Small intestine (tissue), 7 donors: ENCODE measurements at regions not wholly inside any gene's neighbourhood (a gene's known extent, or its start where the extent isn't known, plus 50 kb on each side); places are given as distances from the start of the nearest gene placed in this dataset.

Source experiments
- DNase-seq, 2 donors: peaks; one replicate each; pipeline versions ENCODE4 v3.0.0 to v3.0.0-alpha.2; 2013
- FAIRE-seq: peaks from 2 replicates; lab custom pipeline; 2012; peaks lifted over from hg19 to GRCh38; lab: Jason Lieb, UNC
- H3K27ac ChIP-seq, 3 donors: one replicate each; pipeline ENCODE4 v1.5.1; 2013; ENCODE audit warnings: low read length in 2 of 3, mild to moderate bottlenecking in 2 of 3, control low read depth in 1 of 3, inconsistent platforms in 1 of 3, low read depth in 1 of 3, moderate library complexity in 1 of 3
- H3K27me3 ChIP-seq, 3 donors: one replicate each; pipeline ENCODE4 v1.6.1; 2013; ENCODE audit warnings: low read length in 3 of 3, inconsistent platforms in 1 of 3; ENCODE audit not compliant: control insufficient read depth in 3 of 3, insufficient read depth in 3 of 3
- H3K36me3 ChIP-seq, 3 donors: one replicate each; pipeline ENCODE4 v1.6.1; 2013; ENCODE audit warnings: low read length in 3 of 3, inconsistent platforms in 1 of 3, low read depth in 1 of 3, mild to moderate bottlenecking in 1 of 3, moderate library complexity in 1 of 3; ENCODE audit not compliant: control insufficient read depth in 3 of 3, insufficient read depth in 2 of 3
- H3K4me1 ChIP-seq, 3 donors: one replicate each; pipeline ENCODE4 v1.6.1; 2013; ENCODE audit warnings: low read length in 2 of 3, inconsistent platforms in 1 of 3, low read depth in 1 of 3, mild to moderate bottlenecking in 1 of 3, moderate library complexity in 1 of 3; ENCODE audit not compliant: control insufficient read depth in 3 of 3, insufficient read depth in 2 of 3
- H3K4me3 ChIP-seq, 3 donors: one replicate each; pipeline ENCODE4 v1.5.1; 2013; ENCODE audit warnings: low read length in 3 of 3, control low read depth in 1 of 3, inconsistent platforms in 1 of 3, low read depth in 1 of 3, mild to moderate bottlenecking in 1 of 3, moderate library complexity in 1 of 3
- H3K9me3 ChIP-seq, 2 donors: one replicate each; pipeline ENCODE4 v1.6.1; 2013; ENCODE audit warnings: low read depth in 1 of 2, low read length in 1 of 2; ENCODE audit not compliant: control insufficient read depth in 2 of 2, insufficient read depth in 1 of 2
- WGBS, 3 donors: extraction: QIAGEN DNeasy Blood & Tissue Kit; methylation state at CpG; one replicate each; pipeline ENCODE4 v1.1.7; 2013; 5-methylcytosine and 5-hydroxymethylcytosine counted together
- donor health status: healthy with polysubstance abuse.
- donor health status: control.
- donor health status: control.
- donor health status: Bipolar disorder and iron deficiency.
- donor health status: healthy.

DNA sequence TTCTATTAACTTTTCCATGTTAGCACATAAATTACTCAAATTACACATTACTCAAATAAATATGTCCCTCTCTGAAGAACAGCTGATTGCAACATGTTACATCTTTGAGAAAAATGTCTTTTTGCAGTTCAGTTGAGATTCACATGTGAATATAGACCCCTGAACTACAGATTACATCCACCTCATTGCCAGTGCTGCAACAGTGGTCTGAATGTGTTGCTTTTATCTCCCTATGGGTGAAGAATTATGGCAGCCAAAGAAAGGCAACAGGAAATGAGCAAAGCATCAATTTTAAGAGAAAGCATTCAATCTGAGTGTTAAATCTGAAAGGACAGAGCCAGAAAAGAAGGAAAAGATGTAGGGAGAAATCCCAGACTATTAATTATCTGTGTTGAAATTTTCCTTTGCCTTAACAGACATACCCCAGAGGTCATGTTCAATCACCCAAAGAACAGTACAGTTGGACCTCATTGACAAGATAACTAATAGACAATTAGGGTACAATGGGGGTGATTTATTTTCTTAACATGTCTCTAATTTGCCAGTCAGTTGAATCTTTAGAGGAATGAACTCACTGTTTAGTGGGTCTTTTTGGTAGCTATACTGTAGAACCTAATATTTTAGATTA, 620.2 kb downstream of the CPS1 start:
- no peaks in the 10 kb centered on the region for H3K27me3 ChIP-seq
- no peak overlapping the region for H3K27ac ChIP-seq
- no peaks in the 10 kb centered on the region for H3K4me1 ChIP-seq
- H3K9me3 ChIP-seq = no peaks in the 10 kb centered on the region
- FAIRE-seq = no peak
- no peak overlapping the region for H3K4me3 ChIP-seq
- H3K36me3 ChIP-seq = no peaks in the 10 kb centered on the region
- DNase-seq = no peak

DNA sequence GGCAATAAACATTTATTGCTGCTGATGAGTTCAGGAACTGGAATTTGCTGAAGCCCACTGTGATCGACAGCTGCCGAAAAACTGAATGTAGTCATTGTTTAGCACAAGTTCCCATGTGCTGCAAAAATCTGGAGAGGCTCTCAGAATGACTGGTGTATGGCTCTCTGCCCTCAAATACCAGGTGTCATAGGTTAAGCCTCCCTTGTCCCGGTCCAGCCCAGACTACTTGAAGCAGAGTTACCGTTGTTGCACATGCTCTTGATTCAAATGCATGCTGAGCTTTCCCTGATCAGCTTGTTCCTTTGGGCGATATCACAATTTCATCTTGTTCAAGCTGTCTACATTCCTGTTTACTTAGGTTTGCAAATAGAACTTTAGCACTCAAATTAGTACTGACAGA, 625.2 kb downstream of the CPS1 start:
- FAIRE-seq = no peak
- H3K4me3 ChIP-seq = no peak overlapping the region
- 7 to 40% (median 13%) methylated on average over 5 of the region's 5 CpGs for WGBS, 3 donors
- no peaks in the 10 kb centered on the region for H3K27me3 ChIP-seq
- peak; percentile 4 to 23 for DNase-seq
- H3K9me3 ChIP-seq = no peaks in the 10 kb centered on the region
- no peaks in the 10 kb centered on the region for H3K36me3 ChIP-seq
- H3K27ac ChIP-seq = no peak overlapping the region
- no peaks in the 10 kb centered on the region for H3K4me1 ChIP-seq

DNA sequence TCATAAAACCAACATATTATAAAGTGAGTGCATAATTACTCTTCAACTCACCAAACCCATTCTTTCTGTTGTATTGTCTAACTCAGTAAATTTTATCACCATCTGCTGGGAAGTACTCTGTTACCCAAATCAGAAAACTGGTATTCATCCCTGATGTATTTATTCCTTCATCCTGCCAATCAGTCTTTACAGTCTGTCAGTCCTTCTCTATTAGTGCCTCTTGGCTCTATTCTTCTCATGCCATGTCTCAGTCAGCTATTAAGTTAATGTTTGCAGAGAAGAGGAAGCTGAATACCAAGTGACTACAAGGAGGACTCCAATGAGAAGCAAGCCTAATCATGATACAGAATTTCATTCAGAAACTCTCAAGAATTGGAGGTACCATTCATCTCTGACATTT, 631.2 kb downstream of the CPS1 start:
- Histone ChIP-seq H3K36me3 (no peaks in the 10 kb centered on the region), H3K4me3 (no peak overlapping the region), H3K27me3 (no peaks in the 10 kb centered on the region), H3K4me1 (no peaks in the 10 kb centered on the region), H3K9me3 (no peaks in the 10 kb centered on the region), H3K27ac (no peak overlapping the region)
- DNase-seq = no peak
- no peak for FAIRE-seq

DNA sequence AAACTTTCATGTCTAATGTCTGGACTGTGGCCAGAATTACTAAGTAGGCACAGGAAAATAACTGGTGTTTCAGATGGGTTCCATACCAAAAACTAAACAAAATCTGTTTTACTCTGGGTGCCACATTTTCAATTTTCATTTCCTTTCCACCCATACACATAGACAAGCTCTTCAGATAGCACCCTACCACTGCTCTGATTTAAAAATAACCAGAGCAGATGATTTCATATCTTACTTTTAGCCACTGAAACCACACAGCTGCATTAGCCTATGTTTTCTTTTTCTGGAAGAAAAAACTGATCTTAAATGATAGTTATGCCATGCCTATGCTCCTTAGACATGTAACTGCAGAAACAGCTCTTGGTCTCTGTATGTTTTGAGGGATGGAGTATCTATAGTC, 647.6 kb downstream of the CPS1 start:
- H3K9me3 ChIP-seq = no peaks in the 10 kb centered on the region
- H3K27ac ChIP-seq = no peak overlapping the region
- no peak overlapping the region for H3K4me3 ChIP-seq
- H3K4me1 ChIP-seq = no peaks in the 10 kb centered on the region
- H3K27me3 ChIP-seq = no peaks in the 10 kb centered on the region
- no peaks in the 10 kb centered on the region for H3K36me3 ChIP-seq
- no peak for FAIRE-seq
- DNase-seq = no peak

DNA sequence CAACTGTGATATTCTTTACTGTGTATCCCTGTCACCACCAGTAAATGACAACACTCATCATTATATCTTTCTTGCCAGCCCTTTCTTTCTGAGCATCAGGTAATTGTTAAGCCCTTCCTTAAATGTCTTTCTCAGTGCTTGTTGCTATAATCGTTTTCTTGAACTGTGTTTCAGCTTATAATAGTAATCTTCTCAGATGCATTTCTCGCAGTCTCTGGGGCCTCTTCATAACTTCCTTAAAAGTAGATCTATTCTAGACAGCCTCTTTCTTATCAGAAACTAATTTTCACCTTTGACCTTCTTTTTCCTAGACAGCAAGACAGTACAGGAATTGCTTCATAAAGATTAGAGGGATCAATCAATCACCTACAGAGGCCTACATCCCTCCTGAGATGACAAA, 648.1 kb downstream of the CPS1 start:
- no peak for DNase-seq
- no peak for FAIRE-seq
- 36 to 70% (median 42%) methylated on average over 2 of the region's 2 CpGs for WGBS, 3 donors
- Histone ChIP-seq H3K9me3 (no peaks in the 10 kb centered on the region), H3K27ac (no peak overlapping the region), H3K4me3 (no peak overlapping the region), H3K27me3 (no peaks in the 10 kb centered on the region), H3K4me1 (no peaks in the 10 kb centered on the region), H3K36me3 (no peaks in the 10 kb centered on the region)

DNA sequence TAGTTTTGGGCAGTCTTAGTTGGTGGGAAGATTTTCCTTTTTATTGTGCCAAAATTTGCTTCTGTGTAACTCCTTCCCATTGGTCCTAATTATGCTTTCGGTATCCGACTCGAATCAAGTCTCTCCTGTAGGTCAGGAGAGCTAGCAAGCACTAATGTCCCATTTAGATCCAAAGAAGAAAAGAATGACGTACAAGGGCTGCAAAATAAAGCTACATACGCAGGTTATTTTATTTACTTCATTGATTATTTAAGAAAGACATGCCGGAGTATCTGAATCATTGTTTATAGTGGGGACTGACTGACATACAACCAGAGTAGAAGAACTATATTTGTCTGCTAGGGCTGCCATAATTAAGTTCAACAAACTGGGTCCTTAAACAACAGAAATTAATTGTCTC, 648.5 kb downstream of the CPS1 start:
- Histone ChIP-seq H3K4me3 (no peak overlapping the region), H3K36me3 (no peaks in the 10 kb centered on the region), H3K9me3 (no peaks in the 10 kb centered on the region), H3K4me1 (no peaks in the 10 kb centered on the region), H3K27ac (no peak overlapping the region), H3K27me3 (no peaks in the 10 kb centered on the region)
- DNase-seq = no peak
- WGBS, 3 donors = 73 to 82% (median 78%) methylated on average over 6 of the region's 6 CpGs
- FAIRE-seq = no peak

DNA sequence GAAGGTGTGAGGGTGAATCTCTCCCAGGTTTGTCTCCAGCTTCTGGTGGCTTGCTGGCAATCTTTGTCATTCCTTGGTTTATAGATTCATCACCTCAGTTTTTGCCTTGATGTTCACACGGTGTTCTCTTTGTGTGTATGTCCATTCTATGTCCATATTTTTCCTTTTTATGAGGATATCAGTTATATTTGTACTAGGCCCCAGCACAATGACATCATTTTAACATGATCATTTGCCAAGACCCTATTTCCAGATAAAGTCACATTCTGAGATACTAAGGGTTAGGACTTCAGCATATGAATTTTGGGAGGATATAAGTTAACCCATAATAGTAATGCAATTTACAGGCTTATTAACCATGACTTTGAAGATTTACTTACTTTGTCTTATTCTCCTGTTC, 649.0 kb downstream of the CPS1 start:
- H3K36me3 ChIP-seq = no peaks in the 10 kb centered on the region
- no peak for FAIRE-seq
- no peak overlapping the region for H3K27ac ChIP-seq
- no peak overlapping the region for H3K4me3 ChIP-seq
- WGBS, 3 donors = 67 to 74% (median 72%) methylated on average over 1 of the region's 1 CpG
- no peaks in the 10 kb centered on the region for H3K27me3 ChIP-seq
- DNase-seq = no peak
- no peaks in the 10 kb centered on the region for H3K9me3 ChIP-seq
- H3K4me1 ChIP-seq = no peaks in the 10 kb centered on the region

DNA sequence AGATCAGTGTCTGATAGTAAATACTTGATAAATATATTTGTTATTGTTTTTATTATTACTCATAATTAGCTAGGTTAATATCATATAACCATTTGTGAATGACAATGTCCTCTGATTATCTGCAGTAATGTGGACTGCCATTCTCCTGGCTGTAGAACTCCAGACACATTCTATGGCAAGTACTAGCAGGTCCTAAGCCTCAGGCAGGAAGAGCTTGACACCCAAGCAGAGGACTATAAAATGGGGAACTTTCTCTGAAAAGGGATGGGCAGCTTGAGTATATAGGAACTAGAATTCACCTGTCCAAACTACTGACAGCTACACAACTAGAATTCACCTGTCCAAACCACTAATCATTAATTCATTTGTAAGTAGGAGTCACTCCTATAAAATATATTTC, 649.4 kb downstream of the CPS1 start:
- FAIRE-seq (no peak), DNase-seq (no peak)
- Histone ChIP-seq H3K9me3 (no peaks in the 10 kb centered on the region), H3K27me3 (no peaks in the 10 kb centered on the region), H3K4me3 (no peak overlapping the region), H3K4me1 (no peaks in the 10 kb centered on the region), H3K36me3 (no peaks in the 10 kb centered on the region), H3K27ac (no peak overlapping the region)

DNA sequence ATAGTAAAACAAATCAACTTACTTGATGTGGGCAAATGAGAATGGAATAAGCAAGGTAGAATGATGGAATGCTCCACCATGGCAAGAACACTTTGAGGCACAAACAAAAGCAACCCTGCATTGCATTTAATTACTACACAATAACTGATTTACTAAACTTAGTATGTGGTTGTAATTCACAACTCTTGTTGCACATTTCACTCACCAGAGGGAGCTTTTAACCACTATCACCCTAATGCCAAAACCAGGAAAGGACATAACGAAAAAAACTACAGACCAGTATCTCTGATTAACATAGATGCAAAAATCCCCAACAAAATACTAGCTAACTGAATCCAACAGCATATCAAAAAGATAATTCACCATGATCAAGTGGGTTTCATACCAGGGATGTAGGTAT, 659.8 kb downstream of the CPS1 start:
- H3K4me3 ChIP-seq = no peak overlapping the region

More for the DNA sequence above, 659.8 kb downstream of the CPS1 start:
- H3K36me3 ChIP-seq = no peaks in the 10 kb centered on the region
- H3K4me1 ChIP-seq = no peaks in the 10 kb centered on the region
- H3K9me3 ChIP-seq = no peaks in the 10 kb centered on the region
- FAIRE-seq (no peak), DNase-seq (no peak)
- 9 to 32% (median 22%) methylated on average over 1 of the region's 1 CpG for WGBS, 3 donors
- H3K27me3 ChIP-seq = no peaks in the 10 kb centered on the region
- no peak overlapping the region for H3K27ac ChIP-seq
